ENCODE measurements at regions not wholly inside any gene's neighbourhood (a gene's known extent, or its start where the extent isn't known, plus 50 kb on each side); places are given as distances from the start of the nearest gene placed in this dataset.

DNA sequence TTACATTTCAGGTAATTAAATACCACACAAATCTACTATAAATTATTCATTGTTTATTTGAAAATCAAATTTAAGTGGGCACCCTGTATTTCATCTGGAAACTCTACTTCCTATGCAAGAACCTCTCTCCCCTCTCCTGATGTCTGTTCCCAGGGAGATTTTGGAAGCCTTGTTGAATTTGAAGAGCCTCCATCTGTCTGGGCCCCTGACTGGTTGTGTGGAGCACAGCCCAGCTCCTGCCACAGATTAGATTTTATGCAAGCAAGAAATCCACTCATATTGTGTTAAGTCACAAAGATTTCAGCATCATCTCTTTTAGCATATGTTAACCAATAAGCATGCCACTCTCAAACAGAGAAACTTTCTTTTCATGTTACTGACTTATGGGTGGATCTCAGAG is 451.2 kb downstream of the TFAP2B start:
- TF ChIP-seq, protein P1, sequence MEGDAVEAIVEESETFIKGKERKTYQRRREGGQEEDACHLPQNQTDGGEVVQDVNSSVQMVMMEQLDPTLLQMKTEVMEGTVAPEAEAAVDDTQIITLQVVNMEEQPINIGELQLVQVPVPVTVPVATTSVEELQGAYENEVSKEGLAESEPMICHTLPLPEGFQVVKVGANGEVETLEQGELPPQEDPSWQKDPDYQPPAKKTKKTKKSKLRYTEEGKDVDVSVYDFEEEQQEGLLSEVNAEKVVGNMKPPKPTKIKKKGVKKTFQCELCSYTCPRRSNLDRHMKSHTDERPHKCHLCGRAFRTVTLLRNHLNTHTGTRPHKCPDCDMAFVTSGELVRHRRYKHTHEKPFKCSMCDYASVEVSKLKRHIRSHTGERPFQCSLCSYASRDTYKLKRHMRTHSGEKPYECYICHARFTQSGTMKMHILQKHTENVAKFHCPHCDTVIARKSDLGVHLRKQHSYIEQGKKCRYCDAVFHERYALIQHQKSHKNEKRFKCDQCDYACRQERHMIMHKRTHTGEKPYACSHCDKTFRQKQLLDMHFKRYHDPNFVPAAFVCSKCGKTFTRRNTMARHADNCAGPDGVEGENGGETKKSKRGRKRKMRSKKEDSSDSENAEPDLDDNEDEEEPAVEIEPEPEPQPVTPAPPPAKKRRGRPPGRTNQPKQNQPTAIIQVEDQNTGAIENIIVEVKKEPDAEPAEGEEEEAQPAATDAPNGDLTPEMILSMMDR (optimal IDR thresholded peaks at IDR 0.05 in 1 of 3, IDR thresholded peaks at IDR 0.05 in 1 of 3, conservative IDR thresholded peaks at IDR 0.05 in 1 of 3; ENCODE audit: extremely low read depth in 1 of 3, insufficient read depth in 2 of 3, low read length in 3 of 3): no peak
- no peak for TF ChIP-seq EZH2 (IDR thresholded peaks at IDR 0.05; ENCODE audit: low read length)

Data from keratinocyte (primary cell).